ENCODE measurements at regions not wholly inside any gene's neighbourhood (a gene's known extent, or its start where the extent isn't known, plus 50 kb on each side); places are given as distances from the start of the nearest gene placed in this dataset.

GRCh38 chr13:109592770-109593169 lies 193.6 kb downstream of the IRS2 start:
- no peak overlapping the region for H3K27ac Mint-ChIP-seq
- no peaks in the 10 kb centered on the region for H3K4me1 Mint-ChIP-seq (ENCODE audit: low read depth in 2 of 2)
- no peak overlapping the region for H3K4me3 Mint-ChIP-seq
- ATAC-seq (no peak), DNase-seq (ENCODE audit: low spot score) (no peak)
- H3K9me3 Mint-ChIP-seq: no peaks in the 10 kb centered on the region
- peaks cover 10 to 24% of the 10 kb centered on the region in 2 donors for H3K27me3 Mint-ChIP-seq
- no peaks in the 10 kb centered on the region for H3K36me3 Mint-ChIP-seq

GRCh38 chr13:109587689-109588088 lies 198.7 kb downstream of the IRS2 start:
- H3K4me1 Mint-ChIP-seq (ENCODE audit: low read depth in 2 of 2): no peaks in the 10 kb centered on the region
- H3K9me3 Mint-ChIP-seq: no peaks in the 10 kb centered on the region
- H3K27me3 Mint-ChIP-seq: peaks cover 17 to 27% of the 10 kb centered on the region in 2 donors
- no peaks in the 10 kb centered on the region for H3K36me3 Mint-ChIP-seq
- no peak overlapping the region for H3K27ac Mint-ChIP-seq
- DNase-seq (ENCODE audit: low spot score): no peak
- no peak for ATAC-seq
- H3K4me3 Mint-ChIP-seq: no peak overlapping the region

GRCh38 chr13:109586509-109587346 lies 199.7 kb downstream of the IRS2 start:
- H3K36me3 Mint-ChIP-seq: no peaks in the 10 kb centered on the region
- no peak overlapping the region for H3K4me3 Mint-ChIP-seq
- ATAC-seq (no peak), DNase-seq (ENCODE audit: low spot score) (no peak)
- H3K9me3 Mint-ChIP-seq: no peaks in the 10 kb centered on the region
- no peak overlapping the region for H3K27ac Mint-ChIP-seq
- no peaks in the 10 kb centered on the region for H3K4me1 Mint-ChIP-seq (ENCODE audit: low read depth in 2 of 2)
- H3K27me3 Mint-ChIP-seq: peaks cover 17 to 29% of the 10 kb centered on the region in 2 donors

- Mint-ChIP-seq H3K9me3 (no peaks in the 10 kb centered on the region), H3K27ac (no peak overlapping the region), H3K27me3 (peaks cover 16 to 27% of the 10 kb centered on the region in 2 donors), H3K4me3 (no peak overlapping the region), H3K36me3 (no peaks in the 10 kb centered on the region), H3K4me1 (ENCODE audit: low read depth in 2 of 2) (no peaks in the 10 kb centered on the region)
- DNase-seq (ENCODE audit: low spot score) (no peak), ATAC-seq (no peak)
Measured at GRCh38 chr13:109584844-109585361, 201.5 kb downstream of the IRS2 start.

- no peaks in the 10 kb centered on the region for H3K36me3 Mint-ChIP-seq
- H3K27ac Mint-ChIP-seq: no peak overlapping the region
- no peak for ATAC-seq
- no peaks in the 10 kb centered on the region for H3K9me3 Mint-ChIP-seq
- no peak overlapping the region for H3K4me3 Mint-ChIP-seq
- no peak for DNase-seq (ENCODE audit: low spot score)
- peaks cover 0 to 10% of the 10 kb centered on the region in 2 donors for H3K27me3 Mint-ChIP-seq
- H3K4me1 Mint-ChIP-seq (ENCODE audit: low read depth in 2 of 2): no peaks in the 10 kb centered on the region
Measured at GRCh38 chr13:109577191-109577700, 209.1 kb downstream of the IRS2 start.

- Mint-ChIP-seq H3K27me3 (peaks cover 0 to 10% of the 10 kb centered on the region in 2 donors), H3K9me3 (no peaks in the 10 kb centered on the region), H3K4me3 (no peak overlapping the region), H3K36me3 (no peaks in the 10 kb centered on the region), H3K27ac (no peak overlapping the region), H3K4me1 (ENCODE audit: low read depth in 2 of 2) (no peaks in the 10 kb centered on the region)
- no peak for ATAC-seq
- no peak for DNase-seq (ENCODE audit: low spot score)
Measured at GRCh38 chr13:109576331-109576813, 210.0 kb downstream of the IRS2 start.

GRCh38 chr13:109575821-109576220 lies 210.6 kb downstream of the IRS2 start:
- H3K27ac Mint-ChIP-seq: no peak overlapping the region
- H3K4me3 Mint-ChIP-seq: no peak overlapping the region
- H3K27me3 Mint-ChIP-seq: peaks cover 0 to 10% of the 10 kb centered on the region in 2 donors
- H3K4me1 Mint-ChIP-seq (ENCODE audit: low read depth in 2 of 2): peaks cover 2 to 5% of the 10 kb centered on the region in 2 donors
- ATAC-seq (no peak), DNase-seq (ENCODE audit: low spot score) (no peak)
- H3K36me3 Mint-ChIP-seq: no peaks in the 10 kb centered on the region
- H3K9me3 Mint-ChIP-seq: no peaks in the 10 kb centered on the region

- Mint-ChIP-seq H3K36me3 (no peaks in the 10 kb centered on the region), H3K9me3 (no peaks in the 10 kb centered on the region), H3K4me1 (ENCODE audit: low read depth in 2 of 2) (peaks cover 11 to 13% of the 10 kb centered on the region in 2 donors), H3K27me3 (peaks cover 0 to 4% of the 10 kb centered on the region in 2 donors), H3K27ac (no peak overlapping the region), H3K4me3 (no peak overlapping the region)
- ATAC-seq: no peak
- DNase-seq (ENCODE audit: low spot score): no peak
Measured at GRCh38 chr13:109572389-109572788, 214.0 kb downstream of the IRS2 start.

GRCh38 chr13:109569958-109570711 lies 216.2 kb downstream of the IRS2 start:
- H3K9me3 Mint-ChIP-seq: no peaks in the 10 kb centered on the region
- H3K27me3 Mint-ChIP-seq: no peaks in the 10 kb centered on the region
- no peaks in the 10 kb centered on the region for H3K36me3 Mint-ChIP-seq
- ATAC-seq (peak; percentile 65 to 82), DNase-seq (ENCODE audit: low spot score) (no peak)
- H3K4me3 Mint-ChIP-seq: peak overlapping the region; percentile 42
- H3K27ac Mint-ChIP-seq: peak overlapping the region; percentile 19 to 37
- peaks cover 13 to 14% of the 10 kb centered on the region in 2 donors for H3K4me1 Mint-ChIP-seq (ENCODE audit: low read depth in 2 of 2)

- Mint-ChIP-seq H3K9me3 (no peaks in the 10 kb centered on the region), H3K4me1 (ENCODE audit: low read depth in 2 of 2) (peaks cover 13 to 14% of the 10 kb centered on the region in 2 donors), H3K4me3 (no peak overlapping the region), H3K27me3 (no peaks in the 10 kb centered on the region), H3K36me3 (no peaks in the 10 kb centered on the region), H3K27ac (no peak overlapping the region)
- DNase-seq (ENCODE audit: low spot score) (no peak), ATAC-seq (no peak)
Measured at GRCh38 chr13:109568339-109568818, 218.0 kb downstream of the IRS2 start.

GRCh38 chr13:109567315-109567714 lies 219.1 kb downstream of the IRS2 start:
- Mint-ChIP-seq H3K4me3 (no peak overlapping the region), H3K36me3 (no peaks in the 10 kb centered on the region), H3K9me3 (no peaks in the 10 kb centered on the region), H3K4me1 (ENCODE audit: low read depth in 2 of 2) (peaks cover 13 to 14% of the 10 kb centered on the region in 2 donors), H3K27ac (no peak overlapping the region), H3K27me3 (peaks cover 0 to 3% of the 10 kb centered on the region in 2 donors)
- no peak for ATAC-seq
- no peak for DNase-seq (ENCODE audit: low spot score)

- DNase-seq (ENCODE audit: low spot score) (no peak), ATAC-seq (no peak)
- Mint-ChIP-seq H3K4me3 (no peak overlapping the region), H3K27ac (no peak overlapping the region), H3K27me3 (peaks cover 7 to 10% of the 10 kb centered on the region in 2 donors), H3K4me1 (ENCODE audit: low read depth in 2 of 2) (peaks cover 9 to 12% of the 10 kb centered on the region in 2 donors), H3K36me3 (no peaks in the 10 kb centered on the region), H3K9me3 (no peaks in the 10 kb centered on the region)
Measured at GRCh38 chr13:109565877-109566276, 220.5 kb downstream of the IRS2 start.

- peaks cover 10 to 14% of the 10 kb centered on the region in 2 donors for H3K27me3 Mint-ChIP-seq
- H3K4me1 Mint-ChIP-seq (ENCODE audit: low read depth in 2 of 2): no peaks in the 10 kb centered on the region
- no peak overlapping the region for H3K27ac Mint-ChIP-seq
- ATAC-seq (no peak), DNase-seq (ENCODE audit: low spot score) (no peak)
- H3K9me3 Mint-ChIP-seq: no peaks in the 10 kb centered on the region
- no peak overlapping the region for H3K4me3 Mint-ChIP-seq
- H3K36me3 Mint-ChIP-seq: no peaks in the 10 kb centered on the region
Measured at GRCh38 chr13:109548374-109548773, 238.0 kb downstream of the IRS2 start.

Data from natural killer cell treated with Interleukin-12 subunit alpha and Interleukin-12 subunit beta and Interleukin-15 and Interleukin-18, amount 100 ng/mL, for 72 hours (primary cell).